GM20000 (cell line): ENCODE measurements at regions not wholly inside any gene's neighbourhood (a gene's known extent, or its start where the extent isn't known, plus 50 kb on each side); places are given as distances from the start of the nearest gene placed in this dataset.

Experiments used
- DNase-seq: peaks from one replicate; pipeline ENCODE4 v3.0.0; 2012; ENCODE audit warnings: low spot score
- TF ChIP-seq, protein P1 (sequence below): IDR thresholded peaks from 2 replicates; pipeline ENCODE4 v1.5.1; 2012; ENCODE audit warnings: mild to moderate bottlenecking, control low read depth; ENCODE audit errors: extremely low read depth, missing control alignments

DNA sequence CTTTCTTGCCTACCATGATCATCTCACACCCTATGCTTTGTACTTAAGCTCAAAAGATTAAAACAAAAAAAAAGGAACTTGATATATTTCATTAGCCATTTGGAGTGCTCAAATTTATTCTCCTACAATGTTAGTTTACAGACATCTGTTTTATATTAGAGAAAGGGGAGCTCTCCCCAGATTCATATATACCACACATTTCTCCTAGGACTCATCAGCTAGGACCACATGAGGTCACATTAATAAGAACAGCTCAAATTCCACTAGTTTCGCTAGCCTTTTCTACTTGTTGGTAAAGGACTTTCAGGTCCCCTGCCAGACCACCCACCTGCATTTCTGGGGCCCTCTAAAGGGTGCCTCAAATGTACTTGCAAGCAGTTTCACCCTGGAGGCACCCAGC, 151.2 kb upstream of the MMADHC start:
- TF ChIP-seq, protein P1, sequence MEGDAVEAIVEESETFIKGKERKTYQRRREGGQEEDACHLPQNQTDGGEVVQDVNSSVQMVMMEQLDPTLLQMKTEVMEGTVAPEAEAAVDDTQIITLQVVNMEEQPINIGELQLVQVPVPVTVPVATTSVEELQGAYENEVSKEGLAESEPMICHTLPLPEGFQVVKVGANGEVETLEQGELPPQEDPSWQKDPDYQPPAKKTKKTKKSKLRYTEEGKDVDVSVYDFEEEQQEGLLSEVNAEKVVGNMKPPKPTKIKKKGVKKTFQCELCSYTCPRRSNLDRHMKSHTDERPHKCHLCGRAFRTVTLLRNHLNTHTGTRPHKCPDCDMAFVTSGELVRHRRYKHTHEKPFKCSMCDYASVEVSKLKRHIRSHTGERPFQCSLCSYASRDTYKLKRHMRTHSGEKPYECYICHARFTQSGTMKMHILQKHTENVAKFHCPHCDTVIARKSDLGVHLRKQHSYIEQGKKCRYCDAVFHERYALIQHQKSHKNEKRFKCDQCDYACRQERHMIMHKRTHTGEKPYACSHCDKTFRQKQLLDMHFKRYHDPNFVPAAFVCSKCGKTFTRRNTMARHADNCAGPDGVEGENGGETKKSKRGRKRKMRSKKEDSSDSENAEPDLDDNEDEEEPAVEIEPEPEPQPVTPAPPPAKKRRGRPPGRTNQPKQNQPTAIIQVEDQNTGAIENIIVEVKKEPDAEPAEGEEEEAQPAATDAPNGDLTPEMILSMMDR, result no peak
- no peak for DNase-seq

DNA sequence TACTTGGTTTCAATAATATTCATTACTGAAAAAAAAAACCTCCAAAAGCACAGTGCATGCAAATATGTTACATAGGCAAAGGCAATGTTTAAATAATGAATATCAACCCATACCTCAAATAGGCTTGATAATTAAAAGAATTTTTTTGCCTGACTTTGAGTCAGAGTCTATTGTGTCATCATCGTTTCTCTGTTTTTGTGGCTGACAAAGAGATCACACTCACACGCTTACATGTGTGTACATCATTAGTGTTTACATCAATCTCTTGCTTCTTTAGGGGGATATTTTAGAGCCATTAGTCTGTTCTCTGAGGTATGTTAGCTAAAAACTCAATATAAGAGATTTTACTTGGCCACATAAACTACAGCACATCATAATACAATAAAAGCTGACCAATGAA, 150.3 kb upstream of the MMADHC start:
- TF ChIP-seq, protein P1, result no peak
- DNase-seq, result no peak

DNA sequence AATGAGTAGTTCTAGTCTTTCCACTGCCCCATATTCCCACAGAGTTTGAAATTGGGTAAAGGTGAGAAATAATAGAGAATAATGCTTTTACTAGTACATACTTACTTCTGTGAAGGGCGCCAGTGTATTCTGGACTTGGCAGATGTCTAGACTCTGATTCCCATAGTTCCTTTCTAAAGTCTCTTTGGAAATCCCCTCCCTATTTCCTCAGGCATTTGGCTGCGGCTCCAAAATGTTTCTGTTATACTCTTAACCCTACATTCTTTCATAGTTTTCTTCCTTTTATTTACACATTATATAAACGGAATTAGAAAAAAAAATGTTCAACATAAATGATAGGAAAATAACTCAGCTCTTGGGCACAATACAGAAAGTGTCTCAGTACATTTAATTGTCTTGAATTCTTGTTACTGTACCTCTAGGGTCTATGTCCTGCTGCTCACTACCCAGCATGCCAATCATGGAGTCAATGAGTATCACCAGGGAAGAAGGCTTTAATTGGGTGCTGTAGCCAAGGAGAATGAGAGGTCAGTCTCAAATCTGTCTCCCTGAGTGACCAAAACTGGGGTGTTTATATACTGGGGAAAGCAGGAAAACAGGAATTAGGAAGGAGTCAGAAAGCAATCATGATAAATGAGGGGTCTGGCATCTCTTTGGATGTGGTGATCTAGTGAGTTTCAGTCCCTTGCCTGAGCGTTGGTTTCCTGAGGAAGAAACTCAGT, 147.8 kb upstream of the MMADHC start:
- DNase-seq, result no peak

DNA sequence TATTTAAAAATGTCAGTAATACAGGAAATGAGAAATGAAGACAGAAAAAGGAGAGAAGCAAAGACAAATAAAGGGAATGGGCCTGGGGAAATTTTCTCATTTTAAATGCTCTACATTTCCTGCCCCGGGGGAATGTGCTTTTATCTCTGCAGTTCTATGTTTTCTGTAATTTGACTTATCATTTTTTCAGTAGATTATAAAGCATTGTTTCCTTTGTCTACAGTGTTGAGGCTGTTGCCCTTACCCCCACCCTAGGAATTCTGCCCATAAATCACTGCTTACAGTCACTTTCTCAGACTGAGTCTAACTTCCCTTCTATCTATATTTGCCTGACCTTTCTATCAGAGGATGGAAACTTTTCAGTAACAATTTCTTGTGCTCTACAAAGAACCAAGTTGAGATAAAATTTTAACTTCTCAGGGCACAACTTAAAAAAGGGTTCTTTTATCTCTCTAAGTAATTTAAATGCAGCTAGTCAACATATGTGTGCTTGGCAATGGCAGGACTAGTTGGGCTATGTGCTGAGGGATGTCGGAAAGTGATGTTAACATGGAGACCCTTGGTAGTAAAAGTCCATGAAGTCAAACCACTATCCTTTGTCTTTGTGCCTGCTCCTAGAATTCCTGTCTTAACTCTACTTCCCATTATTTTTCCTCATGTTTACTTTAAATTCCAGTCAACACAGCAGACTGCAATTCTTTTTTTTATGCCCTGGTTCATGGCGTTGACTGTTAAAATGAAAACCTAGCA, 146.5 kb upstream of the MMADHC start:
- DNase-seq, result no peak
- TF ChIP-seq, protein P1, result no peak

More for the DNA sequence above, 147.8 kb upstream of the MMADHC start:
- TF ChIP-seq, protein P1, result no peak

DNA sequence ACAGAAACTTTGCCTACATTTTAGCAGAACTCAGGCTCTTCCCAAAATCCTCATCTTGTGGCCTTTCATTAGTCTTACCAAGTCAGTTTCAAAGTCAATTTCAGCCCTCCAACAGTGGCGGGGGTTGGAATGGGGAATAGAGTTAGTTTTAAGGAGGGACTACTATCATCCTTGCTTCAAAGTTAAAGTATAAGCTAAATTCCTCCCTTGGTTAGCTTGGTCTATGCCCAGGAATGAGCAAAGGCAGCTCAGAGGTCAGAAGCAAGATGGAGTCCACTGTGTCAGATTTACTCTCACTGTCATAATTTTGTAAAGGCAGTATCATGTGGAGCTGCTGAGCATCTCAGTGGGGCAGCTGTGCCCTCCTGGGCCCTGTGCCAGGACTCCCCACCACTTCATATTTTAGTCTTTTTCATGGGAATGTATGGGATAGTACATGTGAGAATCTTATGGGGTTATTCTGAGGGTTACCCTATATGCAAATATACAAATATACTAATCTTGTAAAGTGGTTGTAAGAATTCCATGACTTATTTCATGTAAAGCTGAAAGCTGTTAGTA, 145.2 kb upstream of the MMADHC start:
- TF ChIP-seq, protein P1, result no peak
- DNase-seq, result no peak

DNA sequence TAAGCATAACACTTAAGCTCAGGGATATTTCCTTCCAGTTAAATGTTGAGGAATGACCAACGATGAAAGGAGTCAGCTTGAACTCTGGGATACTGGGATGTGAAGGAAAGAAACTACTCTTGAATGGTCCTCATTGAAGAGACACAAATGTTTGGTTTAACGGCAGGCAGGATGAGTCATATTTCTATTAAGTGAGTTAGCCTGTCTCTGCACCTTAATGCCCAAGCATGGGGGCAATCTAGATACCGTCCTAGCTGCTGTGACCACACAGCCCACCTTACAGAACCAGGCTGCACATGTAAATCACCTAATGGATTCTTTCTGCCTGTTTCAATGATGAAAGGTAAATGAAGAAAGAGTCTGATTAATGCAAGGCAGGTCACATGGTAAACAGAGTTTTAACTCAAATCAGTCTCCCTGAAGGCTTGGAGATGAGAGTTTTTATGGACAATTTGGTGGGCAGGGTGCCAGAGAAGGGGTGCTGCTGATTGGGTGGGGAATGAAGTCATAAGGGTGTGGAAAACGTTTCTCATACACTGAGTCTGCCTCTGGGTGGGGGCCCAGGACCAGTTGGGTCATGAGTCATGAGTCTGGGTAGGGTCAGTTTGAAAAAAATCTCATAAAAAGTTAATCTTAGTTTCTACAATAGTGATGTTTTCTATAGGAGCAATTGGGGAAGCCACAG, 144.6 kb upstream of the MMADHC start:
- DNase-seq, result no peak

More for the DNA sequence above, 144.6 kb upstream of the MMADHC start:
- TF ChIP-seq, protein P1, result no peak
